Fibroblast of pulmonary artery (primary cell): ENCODE measurements at regions not wholly inside any gene's neighbourhood (a gene's known extent, or its start where the extent isn't known, plus 50 kb on each side); places are given as distances from the start of the nearest gene placed in this dataset.

Experiments used
- DNase-seq: peaks from one replicate; pipeline ENCODE4 v3.0.0-alpha.2; 2010; ENCODE audit warnings: low read depth
- H3K4me3 ChIP-seq: replicated peaks from 2 replicates; pipeline ENCODE4 v1.5.1; 2011; ENCODE audit warnings: low read depth, mild to moderate bottlenecking, control low read depth, low read length, moderate library complexity
- TF ChIP-seq, protein P1 (sequence below): IDR thresholded peaks from 2 replicates; pipeline ENCODE4 v1.5.1; 2011; ENCODE audit warnings: mild to moderate bottlenecking, control low read depth, low read length, inconsistent platforms; ENCODE audit errors: missing control alignments

DNA sequence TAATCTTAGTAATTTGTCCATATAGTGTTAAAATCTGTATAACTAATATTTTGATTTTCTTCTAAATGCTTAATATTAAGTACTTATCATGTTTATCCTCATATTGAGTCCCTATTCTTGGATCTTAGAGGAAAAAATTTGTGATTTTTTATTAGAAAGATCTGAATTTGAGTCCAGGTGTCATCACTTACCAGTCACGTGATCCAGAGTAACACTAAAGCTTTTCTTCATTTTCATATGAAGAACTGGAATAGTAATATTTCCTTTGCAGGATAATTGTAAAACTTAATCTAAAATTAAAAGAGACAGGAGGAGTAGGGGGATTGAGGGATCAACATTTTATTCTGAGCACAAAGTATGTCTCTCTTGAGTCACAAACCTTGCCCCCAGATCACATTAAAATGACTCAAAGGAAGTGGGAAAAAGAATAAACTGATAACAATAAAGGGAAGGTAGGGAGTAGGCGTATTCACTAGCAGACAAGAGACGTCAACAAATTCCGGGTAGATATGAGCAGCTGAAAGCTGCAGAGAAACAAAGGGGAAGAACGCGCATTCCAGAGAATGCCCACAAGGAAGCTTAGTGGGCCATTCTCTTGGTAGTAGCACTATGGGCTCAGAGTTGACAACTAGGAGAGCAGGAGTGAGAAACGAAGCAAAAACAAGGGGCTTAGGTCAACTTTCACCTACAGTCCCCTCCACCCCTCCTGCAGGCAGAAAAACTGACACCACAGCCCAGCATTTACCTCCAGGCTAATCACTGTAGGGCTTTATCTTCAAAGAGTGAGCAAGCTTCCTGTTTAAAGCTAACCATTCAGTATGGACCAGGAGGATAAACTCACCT is 123.1 kb downstream of the SPRY2 start:
- H3K4me3 ChIP-seq, result no peak overlapping the region
- peak; percentile 96 for DNase-seq
- TF ChIP-seq, protein P1, sequence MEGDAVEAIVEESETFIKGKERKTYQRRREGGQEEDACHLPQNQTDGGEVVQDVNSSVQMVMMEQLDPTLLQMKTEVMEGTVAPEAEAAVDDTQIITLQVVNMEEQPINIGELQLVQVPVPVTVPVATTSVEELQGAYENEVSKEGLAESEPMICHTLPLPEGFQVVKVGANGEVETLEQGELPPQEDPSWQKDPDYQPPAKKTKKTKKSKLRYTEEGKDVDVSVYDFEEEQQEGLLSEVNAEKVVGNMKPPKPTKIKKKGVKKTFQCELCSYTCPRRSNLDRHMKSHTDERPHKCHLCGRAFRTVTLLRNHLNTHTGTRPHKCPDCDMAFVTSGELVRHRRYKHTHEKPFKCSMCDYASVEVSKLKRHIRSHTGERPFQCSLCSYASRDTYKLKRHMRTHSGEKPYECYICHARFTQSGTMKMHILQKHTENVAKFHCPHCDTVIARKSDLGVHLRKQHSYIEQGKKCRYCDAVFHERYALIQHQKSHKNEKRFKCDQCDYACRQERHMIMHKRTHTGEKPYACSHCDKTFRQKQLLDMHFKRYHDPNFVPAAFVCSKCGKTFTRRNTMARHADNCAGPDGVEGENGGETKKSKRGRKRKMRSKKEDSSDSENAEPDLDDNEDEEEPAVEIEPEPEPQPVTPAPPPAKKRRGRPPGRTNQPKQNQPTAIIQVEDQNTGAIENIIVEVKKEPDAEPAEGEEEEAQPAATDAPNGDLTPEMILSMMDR, result no peak

DNA sequence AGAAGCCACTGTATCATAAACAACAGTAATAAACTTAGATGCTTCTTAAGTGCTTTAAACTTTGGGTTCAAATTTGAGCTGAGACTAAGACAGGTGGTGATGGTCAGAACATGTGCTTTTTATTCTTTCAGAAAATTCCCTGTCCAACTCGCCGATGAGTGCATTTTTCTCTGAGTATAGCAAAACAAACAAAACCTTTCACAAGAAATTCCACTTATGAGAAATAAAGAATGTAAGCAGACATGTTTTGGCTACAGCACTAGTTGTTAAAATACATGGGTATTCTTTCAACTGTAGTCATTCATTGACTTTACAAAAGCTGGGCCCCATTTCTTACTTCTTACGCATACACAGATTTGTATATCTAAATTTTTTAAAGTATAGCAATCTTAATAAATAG is 125.6 kb downstream of the SPRY2 start:
- TF ChIP-seq, protein P1, result no peak
- DNase-seq, result peak; percentile 53
- H3K4me3 ChIP-seq, result no peak overlapping the region

DNA sequence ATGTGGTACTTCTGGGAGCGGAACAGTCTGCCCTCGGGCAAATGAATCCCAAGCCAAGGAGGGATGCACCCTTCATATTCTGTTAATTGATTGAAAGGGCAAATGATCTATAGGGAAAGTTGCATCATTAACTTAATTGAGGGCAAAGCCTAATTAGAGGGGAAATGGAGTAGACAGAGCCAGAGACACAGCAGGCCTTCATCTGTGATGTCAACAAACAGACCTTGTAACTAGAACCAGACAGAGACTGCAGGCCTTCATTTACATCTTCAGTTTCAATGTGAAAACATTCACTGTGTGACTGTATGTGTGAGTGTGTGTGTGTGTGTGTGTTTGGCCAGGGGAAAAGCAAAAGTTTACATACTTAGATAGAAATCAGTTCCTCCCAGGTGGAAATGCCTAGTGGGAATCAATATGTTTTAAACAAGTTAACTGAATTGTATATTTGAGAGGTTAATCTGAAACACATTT is 126.4 kb downstream of the SPRY2 start:
- TF ChIP-seq, protein P1, result no peak
- DNase-seq, result no peak
- no peak overlapping the region for H3K4me3 ChIP-seq

DNA sequence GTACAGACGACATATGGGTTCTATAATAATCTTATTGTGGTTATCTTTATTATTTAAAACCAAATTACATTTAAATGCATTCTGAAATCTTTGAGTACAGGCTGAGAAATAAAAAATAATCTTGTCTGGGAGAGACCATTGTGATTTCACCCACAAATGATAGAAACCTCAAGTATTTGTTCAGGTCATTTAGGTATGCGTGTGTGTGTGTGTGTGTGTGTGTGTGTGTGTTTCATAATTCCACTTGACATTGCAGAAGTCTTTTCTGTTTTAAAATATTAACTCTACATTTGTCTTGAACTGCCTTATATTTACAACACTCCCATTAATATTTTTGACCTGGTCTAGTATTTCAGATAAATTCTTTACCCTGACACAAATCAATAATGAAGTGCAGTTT is 126.9 kb downstream of the SPRY2 start:
- H3K4me3 ChIP-seq, result no peak overlapping the region
- TF ChIP-seq, protein P1, result no peak
- DNase-seq, result no peak

DNA sequence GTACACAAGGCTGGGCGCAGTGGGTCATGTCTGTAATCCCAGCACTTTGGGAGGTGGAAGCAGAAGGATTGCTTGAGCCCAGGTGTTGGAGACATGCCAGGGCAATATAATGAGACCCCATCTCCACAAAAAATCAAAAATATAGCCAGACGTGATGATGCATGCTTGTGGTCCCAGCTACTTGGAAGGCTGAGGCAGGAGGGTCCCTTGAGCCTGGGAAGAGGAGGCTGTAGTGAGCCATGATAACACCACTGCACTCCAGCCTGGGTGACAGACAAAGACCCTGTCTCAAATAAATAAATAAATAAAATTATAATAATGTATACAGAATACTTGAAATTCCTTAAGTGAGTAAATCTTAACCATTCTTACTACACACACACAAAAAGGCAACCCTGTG is 127.7 kb downstream of the SPRY2 start:
- no peak for DNase-seq
- TF ChIP-seq, protein P1, result no peak
- no peak overlapping the region for H3K4me3 ChIP-seq

DNA sequence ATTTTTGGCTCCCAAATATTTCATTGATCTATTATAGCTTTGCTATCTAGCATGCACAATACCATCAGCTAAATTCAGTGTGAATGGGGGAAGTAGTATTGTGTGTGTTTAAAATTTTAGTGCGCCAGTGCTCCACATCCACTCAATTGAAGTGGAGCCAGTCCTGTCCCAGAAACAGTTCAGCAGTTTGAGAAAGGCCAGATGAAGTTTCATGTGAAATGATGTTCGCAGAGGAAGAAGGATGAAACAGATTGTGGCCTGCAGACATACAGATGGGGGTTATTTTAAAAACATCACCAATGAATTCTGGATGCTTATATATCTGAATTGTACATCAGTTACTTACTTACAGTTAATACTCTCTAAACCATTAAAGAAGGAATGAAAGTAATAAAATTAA is 129.4 kb downstream of the SPRY2 start:
- H3K4me3 ChIP-seq, result no peak overlapping the region
- TF ChIP-seq, protein P1, result no peak
- no peak for DNase-seq

DNA sequence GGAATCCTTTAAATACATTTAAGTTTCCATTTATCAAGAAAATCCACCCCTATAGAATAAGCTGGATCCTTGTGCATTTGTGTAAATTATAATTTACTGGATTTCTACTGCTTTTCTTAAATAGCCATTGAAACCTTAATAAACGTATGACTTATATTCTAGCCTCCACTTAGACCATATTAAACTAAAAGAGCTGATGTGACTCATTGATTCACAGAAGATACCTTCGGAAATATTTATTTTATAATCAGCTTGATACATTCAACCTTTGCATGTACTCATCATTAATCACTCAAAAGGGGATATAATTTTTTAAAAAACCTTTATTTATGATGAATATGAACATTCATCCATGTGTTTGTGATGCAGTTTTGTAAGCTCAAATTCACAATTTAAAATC is 136.3 kb downstream of the SPRY2 start:
- H3K4me3 ChIP-seq, result no peak overlapping the region
- TF ChIP-seq, protein P1, result no peak
- DNase-seq, result no peak
